HG03196 (cell line): ENCODE measurements at regions not wholly inside any gene's neighbourhood (a gene's known extent, or its start where the extent isn't known, plus 50 kb on each side); places are given as distances from the start of the nearest gene placed in this dataset.
"Not testable (repeated sequence)": the region's sequence is repeated elsewhere in the genome, so short reads cannot be mapped to it uniquely, and the experiment has no call there.

Source experiments
- ATAC-seq: cut with Tn5 transposase; IDR thresholded peaks from one replicate; pipeline ENCODE4 v1.9.1; 2021; ENCODE audit not compliant: unreplicated experiment

DNA sequence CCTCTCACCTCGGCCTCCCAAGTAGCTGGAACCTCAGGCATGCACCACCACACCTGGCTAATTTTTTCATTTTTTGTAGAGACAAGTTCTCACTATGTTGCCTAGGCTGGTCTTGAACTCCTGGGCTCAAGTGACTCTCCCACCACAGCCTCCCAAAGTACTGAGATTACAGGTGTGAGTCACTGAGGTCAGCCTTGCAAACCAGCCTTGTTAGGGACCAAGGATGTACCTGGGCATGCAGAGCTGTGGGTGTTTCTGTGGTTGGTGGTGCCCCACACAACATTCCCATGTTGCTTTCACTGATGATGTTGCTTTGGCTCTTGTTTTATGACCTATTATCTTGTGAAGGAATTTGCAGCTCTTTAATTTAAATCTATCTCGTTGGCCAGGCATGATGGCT is 54.8 kb downstream of the OTUD1 start:
- no peak for ATAC-seq

DNA sequence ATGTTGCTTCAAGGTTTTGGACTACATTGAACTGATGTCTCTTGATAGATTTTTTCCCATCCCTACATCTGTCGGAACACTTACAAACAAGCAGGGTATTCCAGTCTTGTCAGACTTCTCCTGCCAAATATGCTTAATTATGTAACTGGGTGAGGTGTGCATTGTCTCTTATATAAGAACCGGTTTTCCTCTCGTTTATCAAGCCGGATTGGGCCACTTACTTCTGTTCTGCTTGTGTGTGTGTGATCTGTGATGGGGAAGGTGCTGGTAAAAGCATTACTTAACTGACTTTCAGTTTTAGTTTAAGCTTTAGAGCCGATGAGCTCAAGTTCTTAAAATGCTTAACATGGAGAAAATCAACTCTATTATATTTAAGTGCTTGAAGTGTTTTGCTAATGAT is 57.9 kb downstream of the OTUD1 start:
- ATAC-seq, result no peak

DNA sequence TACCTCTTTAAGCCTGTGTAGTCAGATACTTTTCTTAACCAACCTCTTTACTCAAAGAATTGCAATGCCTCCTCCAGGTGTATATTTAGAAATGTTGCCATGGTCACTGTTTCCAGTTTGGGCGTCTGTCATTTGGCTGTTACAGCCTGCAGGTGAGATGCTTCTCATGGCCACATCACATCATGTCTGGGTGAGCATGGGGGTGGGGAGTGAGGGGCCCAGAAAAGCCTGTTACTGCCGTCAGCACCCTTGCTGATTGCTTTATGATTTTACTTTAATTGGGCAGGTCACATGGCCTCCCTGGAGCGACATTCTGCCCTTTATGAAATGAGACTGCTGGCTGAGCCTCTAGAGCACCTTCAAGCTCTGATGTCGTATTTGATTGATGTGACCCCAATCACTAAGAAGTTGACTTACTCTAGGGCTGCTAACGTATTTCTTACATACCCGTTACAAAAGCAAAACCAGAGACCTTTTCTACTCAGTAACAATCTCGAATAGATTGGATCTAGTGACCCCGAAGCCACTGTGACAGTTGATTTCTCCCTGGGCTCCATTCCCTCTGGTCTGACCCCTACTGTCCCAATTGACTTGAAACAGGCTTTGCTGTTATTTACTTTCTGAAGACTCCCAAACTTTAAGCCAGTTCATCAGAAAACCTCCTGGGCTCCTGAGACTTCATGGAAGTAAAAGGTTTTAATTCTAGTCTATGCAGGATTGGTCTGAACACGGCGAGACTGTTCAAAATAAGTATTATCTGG is 60.7 kb downstream of the OTUD1 start:
- no peak for ATAC-seq

DNA sequence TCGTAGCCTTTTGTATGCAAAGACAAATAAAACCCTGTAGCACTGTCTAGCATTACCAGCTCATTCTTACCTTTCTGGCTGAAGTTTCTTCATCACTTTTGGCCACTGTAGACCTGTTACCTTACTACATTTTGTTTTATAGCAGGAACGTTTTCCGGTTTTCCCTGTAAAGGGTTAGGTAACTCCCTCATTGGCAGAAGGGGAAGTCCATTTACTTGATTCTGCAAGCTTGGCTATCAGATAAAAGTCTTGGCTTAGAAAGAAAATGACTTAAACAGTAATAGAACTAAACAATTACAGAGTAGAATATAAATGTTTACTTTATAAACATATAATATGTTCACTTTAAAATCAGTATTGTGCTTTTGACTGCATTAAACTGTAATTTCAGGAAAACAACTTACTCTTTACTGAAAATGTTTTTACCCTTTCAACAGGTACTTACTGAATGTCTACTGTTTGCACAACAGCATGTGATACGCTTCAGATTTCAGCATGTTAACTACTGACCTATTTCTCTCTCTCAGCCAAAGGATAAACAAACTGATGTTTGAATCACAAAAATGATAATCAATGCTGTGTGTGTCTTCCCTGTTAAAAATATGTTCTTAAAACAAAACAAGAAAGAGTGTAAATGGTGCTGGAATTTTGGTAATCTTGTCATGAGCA is 67.1 kb downstream of the OTUD1 start:
- no peak for ATAC-seq

DNA sequence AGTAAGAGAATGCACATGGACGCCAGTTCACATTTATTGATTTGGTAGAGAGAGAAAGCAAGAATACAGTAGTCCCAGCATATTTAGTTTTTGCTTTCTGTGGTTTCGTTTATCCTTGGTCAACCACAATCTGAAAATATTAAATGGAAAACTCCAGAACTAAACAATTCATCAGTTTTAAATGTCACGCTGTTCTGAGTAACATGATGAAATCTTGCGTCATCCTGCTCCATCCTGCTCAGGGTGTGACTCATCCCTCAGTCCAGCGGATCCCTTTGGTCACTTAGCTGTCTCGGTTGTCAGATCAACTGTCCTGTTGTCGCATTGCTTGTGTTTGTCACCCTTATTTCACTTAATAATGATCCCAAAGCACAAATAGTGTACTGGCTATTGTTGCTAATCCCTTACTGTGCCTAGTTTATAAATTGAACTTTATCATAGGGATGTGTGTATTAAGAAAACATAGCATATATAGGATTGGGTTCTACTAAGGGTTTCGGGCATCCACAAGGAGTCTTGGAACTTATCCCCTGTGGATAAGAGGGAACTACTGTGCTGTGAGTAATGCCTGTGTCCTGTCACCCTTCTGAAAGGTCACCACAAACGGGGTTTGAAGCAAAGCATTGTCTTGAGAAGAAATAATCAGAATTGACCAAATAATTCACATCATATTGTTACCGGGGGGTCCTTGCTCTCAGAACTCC is 73.6 kb downstream of the OTUD1 start:
- no peak for ATAC-seq

DNA sequence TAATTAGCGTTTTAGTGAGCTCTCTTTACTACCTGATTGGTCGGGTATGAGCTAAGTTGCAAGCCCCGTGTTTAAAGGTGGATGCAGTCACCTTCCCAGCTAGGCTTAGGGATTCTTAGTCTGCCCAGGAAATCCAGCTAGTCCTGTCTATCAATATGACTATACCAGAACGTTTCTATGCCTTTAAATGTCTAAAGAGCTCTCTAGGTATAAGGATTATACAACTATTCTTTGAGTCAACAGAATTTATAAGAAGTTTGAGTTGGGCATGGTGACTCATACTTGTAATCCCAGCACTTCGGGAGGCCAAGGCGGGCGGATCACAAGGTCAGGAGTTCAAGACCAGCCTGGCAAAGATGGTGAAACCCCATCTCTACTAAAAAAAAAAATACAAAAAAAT is 74.7 kb downstream of the OTUD1 start:
- ATAC-seq, result not testable (repeated sequence)

DNA sequence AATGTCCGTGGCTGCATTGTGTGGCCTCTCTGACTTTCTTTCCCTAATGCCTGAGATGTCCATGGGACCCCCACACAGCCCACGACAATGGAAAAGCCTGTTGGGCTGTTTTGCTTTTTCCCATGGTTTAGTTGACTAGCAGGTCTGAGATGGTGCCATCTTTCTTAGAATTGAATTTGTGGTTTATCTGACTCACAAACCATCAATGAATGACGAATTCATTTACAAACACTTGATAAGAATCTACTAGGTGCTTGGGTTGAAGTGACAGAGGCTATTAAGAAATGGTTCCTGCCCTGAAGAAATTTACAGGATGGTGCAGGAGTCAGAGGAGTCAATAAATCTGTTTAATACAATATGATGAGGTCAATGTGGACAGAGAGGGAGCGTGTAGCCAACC is 75.4 kb downstream of the OTUD1 start:
- ATAC-seq, result no peak

DNA sequence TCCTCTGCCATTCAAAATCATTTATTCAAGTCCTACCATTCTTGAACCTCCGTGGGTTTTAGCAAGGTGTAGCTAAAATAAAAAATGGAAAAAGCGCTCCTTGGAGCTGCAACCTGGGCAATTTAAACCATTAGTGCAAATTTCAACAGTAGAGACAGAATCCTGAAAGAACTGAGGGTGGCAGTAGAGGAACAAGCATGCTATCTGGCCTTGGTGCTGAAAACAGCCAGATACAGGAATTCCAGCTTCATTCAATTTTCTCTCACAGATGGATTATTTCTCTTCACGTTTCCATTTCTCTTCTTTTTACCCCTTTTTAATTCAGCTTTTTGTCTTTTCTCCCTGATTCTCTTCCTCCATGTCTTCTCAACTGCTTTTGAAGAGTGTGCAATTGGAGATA is 77.7 kb downstream of the OTUD1 start:
- no peak for ATAC-seq

DNA sequence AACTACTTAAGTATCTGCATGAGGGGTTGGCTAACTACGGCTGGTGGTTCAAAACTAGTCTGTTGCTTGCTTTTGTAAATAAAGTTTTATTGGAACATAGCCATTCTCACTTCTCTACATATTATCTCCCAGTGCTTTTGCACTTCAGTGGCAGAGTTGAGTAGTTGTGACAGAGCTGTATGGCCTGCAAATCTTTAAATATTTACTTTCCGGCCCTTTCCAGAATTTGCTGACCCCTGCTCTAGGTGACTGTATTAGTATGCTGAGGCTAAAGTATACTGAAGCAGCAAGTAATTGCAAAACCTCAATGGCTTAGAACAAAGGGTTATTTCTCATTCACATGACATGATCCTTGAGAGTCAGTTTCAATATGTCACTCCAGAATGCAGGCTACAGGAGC is 78.3 kb downstream of the OTUD1 start:
- no peak for ATAC-seq

DNA sequence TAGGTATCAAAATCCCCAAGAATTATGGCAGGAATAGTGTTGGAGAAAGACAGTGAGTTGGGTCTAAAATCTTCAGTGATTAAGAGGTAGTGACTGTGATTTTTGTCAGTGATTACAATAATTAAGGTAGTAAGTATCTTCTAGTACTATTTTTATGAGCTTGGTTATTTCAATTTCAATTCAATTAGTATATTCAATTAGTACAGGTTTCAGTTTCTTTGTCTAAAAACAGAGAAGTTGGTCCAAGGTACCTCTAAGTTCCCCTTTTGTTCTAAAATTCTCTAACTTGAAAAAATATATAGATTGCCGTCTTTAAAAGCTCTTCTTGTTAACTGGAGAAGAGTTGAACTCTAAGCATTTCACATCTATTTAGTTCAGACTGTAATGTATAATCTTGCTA is 82.9 kb downstream of the OTUD1 start:
- no peak for ATAC-seq

DNA sequence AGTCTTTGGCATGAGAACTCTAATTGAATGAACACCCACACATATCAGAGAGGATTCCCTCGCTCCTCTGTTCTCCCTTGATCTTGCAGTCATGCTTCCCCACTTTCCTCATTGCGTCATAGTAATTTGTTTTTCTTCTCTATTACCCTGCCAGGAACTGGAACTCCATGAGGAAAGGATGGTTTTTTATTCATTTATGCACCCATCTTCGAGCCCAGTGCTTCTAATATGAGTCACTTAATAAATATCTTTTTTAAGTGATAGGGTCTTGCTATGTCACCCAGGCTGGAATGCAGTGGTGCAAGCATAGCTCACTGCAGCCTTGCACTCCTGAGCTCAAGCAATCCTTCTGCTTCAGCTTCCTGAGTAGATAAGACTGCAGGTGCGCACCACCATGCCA is 83.5 kb downstream of the OTUD1 start:
- ATAC-seq, result no peak

DNA sequence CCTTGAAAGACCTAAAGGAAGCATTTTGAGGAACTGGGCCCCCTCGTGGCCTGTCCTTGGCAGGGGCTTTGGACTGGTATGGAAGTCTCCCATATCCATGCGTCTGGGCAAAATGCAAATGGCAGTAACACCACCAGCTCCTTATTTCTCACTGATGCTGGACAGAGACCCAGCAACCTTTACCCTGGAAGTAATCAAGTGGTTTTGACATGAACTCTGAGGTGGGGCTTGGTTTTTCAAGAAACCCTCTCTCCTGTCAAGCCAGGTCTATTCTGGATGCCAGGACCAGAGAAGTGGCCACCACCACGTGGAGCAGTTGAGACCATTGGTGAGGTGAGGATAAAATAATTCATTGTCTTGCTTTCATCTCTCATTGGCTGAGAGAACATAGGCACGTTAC is 84.4 kb downstream of the OTUD1 start:
- no peak for ATAC-seq

DNA sequence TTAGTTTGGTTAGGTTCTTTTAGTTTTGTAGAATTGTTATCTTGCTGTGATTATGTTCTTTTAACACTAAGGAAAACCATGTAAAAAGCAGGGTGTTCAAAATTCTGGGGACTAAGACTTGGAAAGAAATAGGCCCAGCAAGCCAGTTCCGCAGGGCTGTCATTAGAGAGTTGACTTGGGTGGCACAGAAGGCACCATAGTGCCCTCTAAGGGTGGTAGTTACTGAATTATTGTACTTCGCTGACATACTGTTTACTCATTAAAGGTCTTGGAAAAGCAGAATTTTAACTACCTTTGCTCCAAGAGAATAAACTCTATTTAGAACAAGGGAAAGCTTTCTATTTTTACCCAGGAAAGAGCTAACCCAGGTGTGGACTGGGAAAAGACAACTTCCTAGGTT is 86.5 kb downstream of the OTUD1 start:
- no peak for ATAC-seq

DNA sequence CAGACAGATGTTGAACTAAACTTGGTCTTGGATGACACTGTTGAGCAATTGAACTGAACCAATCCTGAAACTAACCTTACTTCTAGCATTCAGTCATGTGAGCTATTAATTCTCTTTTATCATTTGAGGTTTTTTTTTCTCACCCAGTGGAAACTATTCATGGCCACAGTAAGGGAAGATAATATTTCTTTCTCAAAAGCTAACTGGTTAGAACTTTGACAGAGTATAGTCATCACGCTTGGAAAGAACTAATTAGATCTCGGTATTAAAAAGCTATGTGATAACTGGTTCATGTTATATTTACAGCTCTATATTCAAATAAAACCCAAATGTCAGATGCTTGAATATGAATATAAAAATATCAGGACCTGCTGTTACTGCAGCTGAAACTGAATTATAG is 89.5 kb downstream of the OTUD1 start:
- ATAC-seq, result no peak

DNA sequence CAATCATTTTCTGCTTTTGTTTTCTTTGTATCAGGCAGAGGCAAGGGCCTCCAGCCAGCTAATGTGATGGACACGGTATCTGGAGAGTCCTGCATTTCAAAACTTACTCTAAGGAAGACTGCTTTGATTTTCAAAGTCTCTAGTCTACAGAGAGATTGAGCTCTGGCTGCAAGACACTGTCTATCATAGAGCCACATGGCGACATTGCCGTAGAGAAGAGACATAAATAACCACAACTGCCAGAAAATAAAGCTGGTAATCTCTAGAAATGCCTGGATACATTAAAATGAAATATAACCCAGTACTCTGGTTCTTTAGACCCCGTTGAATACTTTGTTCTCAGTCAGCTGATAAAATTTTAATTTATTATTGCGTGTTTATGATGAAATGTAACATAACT is 90.8 kb downstream of the OTUD1 start:
- ATAC-seq, result no peak

DNA sequence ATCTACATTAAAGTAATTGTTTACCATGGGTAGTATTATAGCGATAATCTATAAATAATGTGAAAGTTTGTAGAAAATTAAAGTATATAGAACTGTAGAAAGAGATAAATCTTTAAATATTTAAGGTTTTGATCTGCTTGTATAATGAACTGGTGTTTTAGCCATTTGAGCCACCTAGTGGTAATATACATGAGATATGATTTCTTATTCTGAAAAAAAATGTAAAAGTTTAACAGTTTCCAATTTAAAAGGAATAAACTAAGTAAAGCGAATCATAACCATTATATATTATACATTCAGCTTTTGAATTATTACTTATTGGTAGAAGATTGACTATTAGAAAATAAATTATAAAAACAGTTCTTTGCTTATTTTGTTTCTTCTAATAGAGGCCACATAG is 91.2 kb downstream of the OTUD1 start:
- ATAC-seq, result no peak

DNA sequence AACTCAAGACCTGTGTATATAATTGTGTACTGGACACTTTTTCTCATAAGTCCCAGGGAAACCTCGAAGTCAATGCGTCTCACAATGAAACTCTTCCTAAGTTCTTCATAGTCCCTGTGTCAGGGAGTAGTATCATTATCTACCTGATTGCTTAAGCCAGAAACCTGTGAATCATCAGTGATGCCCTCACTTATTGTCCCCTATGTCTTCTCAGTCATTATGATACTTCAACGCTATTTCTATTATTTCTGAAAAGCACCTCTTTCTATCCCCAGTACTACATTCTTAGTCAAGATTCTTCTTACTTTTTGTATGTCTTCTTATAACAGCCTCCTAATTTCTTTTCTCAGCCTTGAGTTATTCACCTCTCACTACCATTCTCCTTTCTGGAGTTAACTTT is 94.3 kb downstream of the OTUD1 start:
- ATAC-seq, result no peak

DNA sequence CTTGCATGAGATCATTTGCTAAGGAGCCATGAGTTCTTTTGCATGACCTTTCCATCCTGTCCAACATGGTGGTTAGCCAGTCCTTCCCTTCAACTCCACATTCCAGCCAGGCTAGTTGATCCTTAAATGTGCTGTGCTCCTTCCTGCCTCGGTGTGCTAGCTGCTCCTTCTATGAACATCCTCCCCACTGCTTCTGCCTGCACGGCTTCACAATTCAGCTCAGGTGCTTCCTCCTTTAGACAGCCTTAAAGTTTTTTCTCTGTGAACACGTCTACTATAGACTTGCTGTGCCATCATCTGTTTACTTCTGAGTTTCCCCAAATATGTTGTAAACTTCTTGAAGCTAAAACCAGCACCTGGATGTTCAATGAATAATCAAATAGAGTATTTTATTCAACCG is 95.5 kb downstream of the OTUD1 start:
- no peak for ATAC-seq

DNA sequence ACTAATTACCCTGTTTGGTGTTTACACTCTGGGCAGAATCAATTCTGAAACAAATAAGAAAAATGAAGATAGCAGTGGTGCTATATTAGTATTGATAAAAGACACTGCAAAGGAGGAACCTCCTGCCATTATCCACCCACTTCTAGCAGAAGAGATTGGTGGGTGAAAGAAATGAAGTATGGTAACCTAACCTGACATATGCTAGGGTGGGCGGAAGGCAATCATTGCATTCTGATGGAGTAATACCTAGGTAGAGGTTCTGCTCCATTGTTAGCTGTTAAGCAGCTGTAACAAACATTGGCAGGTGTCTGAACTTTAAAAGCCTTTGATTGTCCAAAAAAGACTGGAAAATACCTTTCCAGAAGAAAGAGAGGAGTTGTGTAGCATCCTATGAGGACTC is 95.9 kb downstream of the OTUD1 start:
- no peak for ATAC-seq

DNA sequence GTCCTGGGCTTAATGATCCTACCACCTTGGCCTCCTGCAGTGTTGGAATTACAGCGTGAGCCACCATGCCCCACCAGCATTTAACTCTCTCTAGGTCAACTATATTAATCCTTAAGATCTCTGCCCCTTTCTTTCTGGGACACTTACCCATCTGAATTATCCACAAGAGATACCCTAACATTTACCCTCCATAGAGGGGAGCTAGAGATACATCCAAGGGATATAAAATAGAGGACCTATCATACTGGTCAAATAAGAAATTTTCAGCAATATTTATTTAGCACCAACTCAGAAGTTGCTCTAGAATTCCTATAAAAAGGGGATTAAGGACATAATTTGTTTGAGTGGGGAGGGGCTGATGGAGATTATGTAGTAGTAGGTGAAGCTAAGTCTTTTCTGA is 96.5 kb downstream of the OTUD1 start:
- ATAC-seq, result no peak

DNA sequence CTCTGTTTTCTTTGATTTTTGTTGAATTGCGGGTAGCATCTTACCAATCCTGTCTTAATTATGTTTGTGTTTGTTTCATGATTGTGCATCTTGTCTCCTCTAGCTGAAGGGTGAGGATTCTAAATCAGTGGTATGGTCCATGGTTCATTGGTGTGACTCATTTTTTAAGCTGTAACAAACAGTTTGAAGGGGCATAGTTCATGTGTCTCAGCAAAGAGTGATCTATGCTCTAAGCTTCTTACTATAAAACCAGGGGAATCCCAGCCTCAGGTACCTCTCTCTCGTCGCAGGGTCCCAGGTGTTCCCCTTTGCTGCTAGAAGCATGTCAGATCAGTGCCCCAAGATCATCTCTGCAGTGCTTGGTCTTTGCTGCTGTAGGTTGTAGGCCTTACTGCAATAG is 100.1 kb downstream of the OTUD1 start:
- ATAC-seq, result no peak

DNA sequence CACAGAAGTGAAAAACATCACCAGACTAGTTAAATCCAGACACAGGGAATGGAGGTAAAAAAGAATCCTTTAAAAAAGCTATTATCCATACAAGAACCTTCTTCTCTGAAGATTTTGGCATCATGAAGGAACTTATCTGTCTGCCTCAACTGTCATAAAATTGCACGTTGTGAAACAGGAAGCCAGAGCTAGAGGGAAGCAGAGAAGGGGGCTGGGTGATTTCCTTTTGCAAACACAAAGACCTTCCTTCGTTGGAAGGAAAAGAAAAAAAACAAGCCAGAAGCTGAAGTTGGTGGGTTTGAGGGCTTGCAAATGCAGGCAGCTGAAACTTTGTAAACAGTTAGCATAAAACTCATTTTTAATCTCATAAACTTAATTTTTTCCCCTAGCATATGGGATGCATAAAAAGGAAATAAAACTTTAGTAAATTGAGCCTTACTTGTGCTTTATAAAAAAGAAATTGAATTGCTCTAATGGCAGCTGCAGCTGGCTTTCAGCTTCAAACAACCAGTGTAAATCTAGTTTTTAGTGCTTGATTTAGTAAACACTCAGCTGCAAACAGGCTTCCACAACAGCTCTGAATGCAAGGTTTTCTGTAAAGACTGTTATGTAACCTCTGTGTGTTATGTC is 101.6 kb downstream of the OTUD1 start:
- no peak for ATAC-seq
